Lower lobe of right lung (tissue), 2 donors: ENCODE measurements at regions not wholly inside any gene's neighbourhood (a gene's known extent, or its start where the extent isn't known, plus 50 kb on each side); places are given as distances from the start of the nearest gene placed in this dataset.

Experiments used
- ATAC-seq, 2 donors: fragments of 200-7000 bp; cut with Tn5 transposase; one replicate each; pipeline ENCODE4 v1.9.1; 2020 to 2022; ENCODE audit warnings: mild to moderate bottlenecking in 2 of 2, moderate library complexity in 2 of 2
- DNase-seq: peaks from one replicate; pipeline ENCODE4 v3.0.0-alpha.2; 2020
- H3K27ac ChIP-seq: fragments of 200-600 bp; one replicate; pipeline ENCODE4 v1.8.0; 2022
- H3K27me3 ChIP-seq: fragments of 200-600 bp; one replicate; pipeline ENCODE4 v1.8.0; 2022; ENCODE audit warnings: low read depth
- H3K36me3 ChIP-seq: fragments of 200-600 bp; one replicate; pipeline ENCODE4 v1.8.0; 2022; ENCODE audit warnings: mild to moderate bottlenecking
- H3K4me1 ChIP-seq: fragments of 200-600 bp; one replicate; pipeline ENCODE4 v1.8.0; 2022
- H3K4me3 ChIP-seq: fragments of 200-600 bp; one replicate; pipeline ENCODE4 v1.8.0; 2022; ENCODE audit warnings: mild to moderate bottlenecking
- H3K9me3 ChIP-seq: fragments of 200-600 bp; one replicate; pipeline ENCODE4 v1.8.0; 2022
- CTCF ChIP-seq: fragments of 200-600 bp; IDR thresholded peaks from one replicate; pipeline ENCODE4 v1.8.0; 2022; ENCODE audit warnings: antibody characterized with exemption, mild to moderate bottlenecking
- intact Hi-C: fragments of 100-400 bp; cut with DNase I; formaldehyde crosslinking; loops from one replicate; pipeline ENCODE4 v1.11.0; 2022
- donor health status: DM: no; HTN: yes; CAD: no; lungs with severe emphysema.

- intact Hi-C loops: no loop called here
- H3K4me3 ChIP-seq: no peak overlapping the region
- H3K36me3 ChIP-seq: no peaks in the 10 kb centered on the region
- H3K4me1 ChIP-seq: no peaks in the 10 kb centered on the region
- ATAC-seq (no peak), DNase-seq (no peak)
- no peaks in the 10 kb centered on the region for H3K9me3 ChIP-seq
- no peak overlapping the region for H3K27ac ChIP-seq
- no peaks in the 10 kb centered on the region for H3K27me3 ChIP-seq
- no peak for TF ChIP-seq CTCF
Measured at GRCh38 chr12:105725054-105725453, 394.6 kb downstream of the C12orf75 start.

DNA sequence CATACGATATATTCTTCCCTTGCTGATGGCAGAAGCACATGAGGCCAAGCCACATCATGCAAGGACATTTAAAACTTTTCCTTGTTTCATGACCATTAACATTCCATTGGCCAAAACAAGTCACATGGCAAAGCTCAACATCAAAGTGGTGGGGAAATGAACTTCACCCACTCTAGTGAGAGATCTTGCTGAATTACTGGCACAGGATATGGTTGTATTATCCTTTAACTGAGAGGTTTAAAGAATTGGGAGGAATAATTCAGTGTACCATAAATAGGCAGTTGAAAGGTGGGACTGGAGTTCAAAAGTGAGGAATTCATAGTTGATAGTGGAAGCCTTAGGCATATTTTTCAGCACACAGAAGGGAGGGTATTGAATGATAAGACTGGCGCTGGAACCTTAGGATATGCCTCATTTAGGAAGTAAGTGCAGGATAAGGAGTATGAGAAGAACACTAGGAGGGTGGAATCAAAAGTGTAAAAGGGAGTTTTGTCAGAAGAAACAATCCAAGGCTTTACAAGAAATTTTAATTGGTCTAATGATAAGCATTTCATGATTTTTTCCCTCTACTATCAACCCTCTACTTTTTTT, 398.8 kb downstream of the C12orf75 start:
- no peak for TF ChIP-seq CTCF
- no peaks in the 10 kb centered on the region for H3K4me1 ChIP-seq
- H3K36me3 ChIP-seq: no peaks in the 10 kb centered on the region
- ATAC-seq (no peak), DNase-seq (no peak)
- H3K27me3 ChIP-seq: no peaks in the 10 kb centered on the region
- intact Hi-C loops: no loop called here
- no peaks in the 10 kb centered on the region for H3K9me3 ChIP-seq
- no peak overlapping the region for H3K4me3 ChIP-seq
- H3K27ac ChIP-seq: no peak overlapping the region

GRCh38 chr12:105729926-105730325, 399.4 kb downstream of the C12orf75 start:
- no peak for DNase-seq
- H3K36me3 ChIP-seq: no peaks in the 10 kb centered on the region
- no peak for TF ChIP-seq CTCF
- H3K4me3 ChIP-seq: no peak overlapping the region
- no peaks in the 10 kb centered on the region for H3K4me1 ChIP-seq
- no peaks in the 10 kb centered on the region for H3K27me3 ChIP-seq
- ATAC-seq: no peak
- no peaks in the 10 kb centered on the region for H3K9me3 ChIP-seq
- H3K27ac ChIP-seq: no peak overlapping the region
- intact Hi-C loops: no loop called here

DNA sequence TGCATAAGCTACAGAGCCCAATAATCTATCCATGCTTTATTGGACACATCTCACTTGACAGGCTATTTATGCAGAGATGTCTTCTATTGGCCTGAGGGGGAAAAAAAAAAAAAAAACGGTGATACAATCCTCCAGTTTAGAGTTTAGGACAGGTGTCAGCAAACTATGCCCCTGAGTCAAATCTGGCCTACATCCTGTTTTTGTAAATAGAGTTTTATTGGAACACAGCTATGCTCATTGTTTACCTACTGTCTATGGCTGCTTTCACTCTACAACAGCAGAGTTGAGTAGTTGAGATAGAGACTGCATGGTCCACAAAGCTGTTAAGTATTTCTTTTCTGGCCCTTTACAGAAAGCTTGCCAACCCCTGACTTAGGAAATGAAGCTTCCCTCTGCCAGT, 403.1 kb downstream of the C12orf75 start:
- TF ChIP-seq CTCF: no peak
- no peak for ATAC-seq

DNA sequence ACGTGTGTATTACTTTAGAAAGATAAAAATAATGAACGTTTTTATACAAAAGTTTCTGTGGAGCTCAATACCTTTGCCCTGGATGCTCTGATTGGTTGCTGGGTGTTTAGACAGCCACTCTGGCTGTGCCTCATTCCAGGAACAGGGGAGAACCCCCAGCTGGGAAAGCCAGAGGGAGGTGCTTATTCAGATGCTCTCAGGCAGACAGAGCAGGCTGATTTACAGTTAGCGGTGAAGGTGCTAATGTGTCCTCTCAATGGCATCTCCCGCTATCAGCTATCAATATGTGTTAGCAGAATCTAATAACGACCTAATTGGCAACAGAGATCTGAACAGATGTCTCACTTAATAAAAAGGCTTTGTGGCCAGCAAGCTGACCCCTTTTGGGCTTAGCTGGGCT, 402.3 kb downstream of the NUAK1 start:
- no peaks in the 10 kb centered on the region for H3K27me3 ChIP-seq
- H3K4me3 ChIP-seq: no peak overlapping the region
- intact Hi-C loops: no loop called here
- DNase-seq (no peak), ATAC-seq (no peak)
- peaks cover 21% of the 10 kb centered on the region for H3K4me1 ChIP-seq
- H3K27ac ChIP-seq: no peak overlapping the region
- H3K9me3 ChIP-seq: no peaks in the 10 kb centered on the region
- no peak for TF ChIP-seq CTCF
- H3K36me3 ChIP-seq: no peaks in the 10 kb centered on the region

More for the DNA sequence above, 403.1 kb downstream of the C12orf75 start:
- no peaks in the 10 kb centered on the region for H3K36me3 ChIP-seq
- no peaks in the 10 kb centered on the region for H3K9me3 ChIP-seq
- peaks cover 3% of the 10 kb centered on the region for H3K4me1 ChIP-seq
- no peaks in the 10 kb centered on the region for H3K27me3 ChIP-seq
- intact Hi-C loops: no loop called here
- H3K27ac ChIP-seq: no peak overlapping the region
- H3K4me3 ChIP-seq: no peak overlapping the region
- no peak for DNase-seq
